ENCODE measurements at regions not wholly inside any gene's neighbourhood (a gene's known extent, or its start where the extent isn't known, plus 50 kb on each side); places are given as distances from the start of the nearest gene placed in this dataset.

- no peak overlapping the region for H3K27ac ChIP-seq (ENCODE audit: low read depth, low read length)
- no peaks in the 10 kb centered on the region; the same call in 1 of the 2 replicates for H4K20me1 ChIP-seq (ENCODE audit: insufficient read depth)
- no peaks in the 10 kb centered on the region; a peak in 2 of 4 replicates for H3K9me3 ChIP-seq (ENCODE audit: control insufficient read depth in 1 of 2, insufficient read depth in 1 of 2, low read depth in 1 of 2, low read length in 2 of 2)
- no TSS peak for BruUV-seq (replicated peaks)
- TF ChIP-seq ELF1 (IDR thresholded peaks at IDR 0.05; ENCODE audit: borderline replicate concordance, low read depth), result no peak
- TF ChIP-seq MAX (IDR thresholded peaks at IDR 0.05), result no peak
- TF ChIP-seq EGR1 (IDR thresholded peaks at IDR 0.05; ENCODE audit: low read depth), result no peak
- TF ChIP-seq FOSL1 (IDR thresholded peaks at IDR 0.05; ENCODE audit: low read depth), result no peak
- TF ChIP-seq SP1 (IDR thresholded peaks at IDR 0.05; ENCODE audit: low read depth), result no peak
- no peak for TF ChIP-seq EZH2phosphoT487 (IDR thresholded peaks at IDR 0.05; ENCODE audit: borderline replicate concordance)
- no peak for TF ChIP-seq ZBTB33 (IDR thresholded peaks at IDR 0.05; ENCODE audit: extremely low read depth, insufficient replicate concordance, low read length)
- TF ChIP-seq RAD21 (IDR thresholded peaks at IDR 0.05; ENCODE audit: low read depth), result no peak
- no peak for TF ChIP-seq CTCF (IDR thresholded peaks at IDR 0.05 in 2 of 3, conservative IDR thresholded peaks at IDR 0.05 in 1 of 3; ENCODE audit: borderline replicate concordance in 1 of 3, insufficient read depth in 1 of 3, low read depth in 2 of 3, low read length in 2 of 3)
- TF ChIP-seq SIN3A (IDR thresholded peaks at IDR 0.05; ENCODE audit: low read depth), result no peak
- TF ChIP-seq ZNF274 (IDR thresholded peaks at IDR 0.05; ENCODE audit: low read depth, low read length), result no peak
- no peaks in the 10 kb centered on the region for H3K27me3 ChIP-seq (ENCODE audit: insufficient read depth, low read length)
- CTCF ChIA-PET, result no interaction called here
- no peak overlapping the region for H3K4me2 ChIP-seq (ENCODE audit: low read length)
- H3K9me2 ChIP-seq (ENCODE audit: insufficient read depth), result no peaks in the 10 kb centered on the region
- no peaks in the 10 kb centered on the region for H3K79me2 ChIP-seq (ENCODE audit: insufficient read depth, low read length)
- intact Hi-C loops (cut with micrococcal nuclease), result no loop called here
- RAD21 ChIA-PET (ENCODE audit: low non-redundant PET in 1 of 2, low total read pairs in 2 of 2, uncharacterized antibody in 2 of 2, unreplicated experiment in 2 of 2), result no interaction called here
- ATAC-seq, result no peak
- H3K9ac ChIP-seq (ENCODE audit: low read length), result no peak overlapping the region
- H3K4me1 ChIP-seq (ENCODE audit: control insufficient read depth in 1 of 2, insufficient read depth in 2 of 2, low read length in 2 of 2), result no peaks in the 10 kb centered on the region
- POLR2A ChIA-PET, result no interaction called here
- no peaks in the 10 kb centered on the region for H3K36me3 ChIP-seq (ENCODE audit: control insufficient read depth in 1 of 2, insufficient read depth in 2 of 2, low read length in 2 of 2)
- no peak for DNase-seq (ENCODE audit: low read depth, low spot score)
- H2AFZ ChIP-seq (ENCODE audit: low read depth, low read length, poor library complexity, severe bottlenecking), result no peak overlapping the region
- H3K4me3 ChIP-seq (replicated peaks in 1 of 2; ENCODE audit: low read depth in 1 of 2, low read length in 2 of 2), result no peak overlapping the region
Observed at GRCh38 chr5:155941340-155941739, 385.6 kb upstream of the SGCD start.
